ENCODE measurements at regions not wholly inside any gene's neighbourhood (a gene's known extent, or its start where the extent isn't known, plus 50 kb on each side); places are given as distances from the start of the nearest gene placed in this dataset.

GRCh38 chr9:25913806-25914205 lies 235.6 kb upstream of the TUSC1 start:
- TF ChIP-seq POLR2AphosphoS5 (IDR thresholded peaks at IDR 0.05; ENCODE audit: low read depth, low read length) (no peak), REST (IDR thresholded peaks at IDR 0.05; ENCODE audit: insufficient read depth in 1 of 2, low read depth in 2 of 2, low read length in 2 of 2) (no peak), SIN3A (IDR thresholded peaks at IDR 0.05; ENCODE audit: borderline replicate concordance, insufficient read depth, low read length) (no peak), TAF1 (IDR thresholded peaks at IDR 0.05; ENCODE audit: borderline replicate concordance, insufficient read depth, low read length) (no peak)

All from PFSK-1 (cell line).